ENCODE measurements at regions not wholly inside any gene's neighbourhood (a gene's known extent, or its start where the extent isn't known, plus 50 kb on each side); places are given as distances from the start of the nearest gene placed in this dataset.

GRCh38 chr20:39165099-39165498 lies 203.0 kb downstream of the DHX35 start:
- no peak for TF ChIP-seq MYC (IDR thresholded peaks at IDR 0.05; ENCODE audit: low read depth, low read length)
- no peak for TF ChIP-seq POLR2A (IDR thresholded peaks at IDR 0.05; ENCODE audit: low read depth, low read length)
